NCI-H2107 treated with DMSO at 0.1 percent for 48 hours (cell line): ENCODE measurements at regions not wholly inside any gene's neighbourhood (a gene's known extent, or its start where the extent isn't known, plus 50 kb on each side); places are given as distances from the start of the nearest gene placed in this dataset.
"Not testable (repeated sequence)": the region's sequence is repeated elsewhere in the genome, so short reads cannot be mapped to it uniquely, and the experiment has no call there.

Experiments used
- DNase-seq: peaks from one replicate; lab custom pipeline; 2025; ENCODE audit not compliant: unreplicated experiment; lab: John Stamatoyannopoulos, UW

GRCh38 chr1:184181044-184181443 lies 129.5 kb downstream of the TSEN15 start:
- DNase-seq, result no peak

GRCh38 chr1:184183919-184184318 lies 132.4 kb downstream of the TSEN15 start:
- DNase-seq, result no peak

- not testable (repeated sequence) for DNase-seq
These were observed 133.1 kb downstream of the TSEN15 start for GRCh38 chr1:184184614-184185013.

GRCh38 chr1:184185347-184185746 lies 133.8 kb downstream of the TSEN15 start:
- no peak for DNase-seq

GRCh38 chr1:184186167-184186566 lies 134.6 kb downstream of the TSEN15 start:
- no peak for DNase-seq

GRCh38 chr1:184187097-184187496 lies 135.6 kb downstream of the TSEN15 start:
- no peak for DNase-seq

GRCh38 chr1:184188037-184188436 lies 136.5 kb downstream of the TSEN15 start:
- no peak for DNase-seq

GRCh38 chr1:184189361-184189760 lies 137.8 kb downstream of the TSEN15 start:
- DNase-seq, result peak; percentile 37

GRCh38 chr1:184190616-184191015 lies 139.1 kb downstream of the TSEN15 start:
- no peak for DNase-seq

GRCh38 chr1:184191181-184191621 lies 139.7 kb downstream of the TSEN15 start:
- no peak for DNase-seq

GRCh38 chr1:184192796-184193195 lies 141.3 kb downstream of the TSEN15 start:
- no peak for DNase-seq

- DNase-seq, result no peak
These were observed 141.9 kb downstream of the TSEN15 start for GRCh38 chr1:184193451-184193850.

- DNase-seq, result no peak
These were observed 142.7 kb downstream of the TSEN15 start for GRCh38 chr1:184194236-184194635.

- not testable (repeated sequence) for DNase-seq
These were observed 144.2 kb downstream of the TSEN15 start for GRCh38 chr1:184195722-184196121.

GRCh38 chr1:184197831-184198230 lies 146.3 kb downstream of the TSEN15 start:
- DNase-seq, result no peak

GRCh38 chr1:184199036-184199435 lies 147.5 kb downstream of the TSEN15 start:
- DNase-seq, result no peak

- no peak for DNase-seq
These were observed 148.0 kb downstream of the TSEN15 start for GRCh38 chr1:184199438-184200085.

- no peak for DNase-seq
These were observed 157.1 kb downstream of the TSEN15 start for GRCh38 chr1:184208622-184209021.

GRCh38 chr1:184210031-184210430 lies 158.5 kb downstream of the TSEN15 start:
- DNase-seq, result no peak

GRCh38 chr1:184210862-184211261 lies 159.3 kb downstream of the TSEN15 start:
- DNase-seq, result no peak

- DNase-seq, result no peak
These were observed 161.3 kb downstream of the TSEN15 start for GRCh38 chr1:184212649-184213314.

GRCh38 chr1:184214128-184214527 lies 162.6 kb downstream of the TSEN15 start:
- no peak for DNase-seq
